SHP77 treated with DMSO at 0.1 percent for 48 hours (cell line): ENCODE measurements at regions not wholly inside any gene's neighbourhood (a gene's known extent, or its start where the extent isn't known, plus 50 kb on each side); places are given as distances from the start of the nearest gene placed in this dataset.
"Not testable (repeated sequence)": the region's sequence is repeated elsewhere in the genome, so short reads cannot be mapped to it uniquely, and the experiment has no call there.

Source experiments
- DNase-seq: peaks from one replicate; lab custom pipeline; 2025; lab: John Stamatoyannopoulos, UW

DNA sequence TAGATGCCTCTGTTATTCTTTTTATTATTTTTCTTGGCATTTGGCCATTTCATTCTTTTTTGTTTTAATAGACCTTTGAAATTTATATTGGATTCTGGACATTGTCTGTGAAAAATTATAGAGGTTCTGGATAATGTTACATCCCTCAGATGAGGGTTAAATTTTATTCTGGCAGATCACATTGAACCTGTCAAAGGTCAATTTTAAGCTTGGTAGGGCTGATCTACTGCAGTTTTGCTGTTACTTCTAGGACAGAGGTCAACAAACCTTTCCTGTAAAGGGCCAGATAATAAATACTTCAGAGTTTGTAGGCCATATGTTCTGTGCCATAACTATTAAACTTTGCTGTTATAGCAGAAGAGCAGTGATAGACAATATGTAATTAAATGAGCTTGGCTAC lies 318.9 kb upstream of the DPPA4 start:
- no peak for DNase-seq

DNA sequence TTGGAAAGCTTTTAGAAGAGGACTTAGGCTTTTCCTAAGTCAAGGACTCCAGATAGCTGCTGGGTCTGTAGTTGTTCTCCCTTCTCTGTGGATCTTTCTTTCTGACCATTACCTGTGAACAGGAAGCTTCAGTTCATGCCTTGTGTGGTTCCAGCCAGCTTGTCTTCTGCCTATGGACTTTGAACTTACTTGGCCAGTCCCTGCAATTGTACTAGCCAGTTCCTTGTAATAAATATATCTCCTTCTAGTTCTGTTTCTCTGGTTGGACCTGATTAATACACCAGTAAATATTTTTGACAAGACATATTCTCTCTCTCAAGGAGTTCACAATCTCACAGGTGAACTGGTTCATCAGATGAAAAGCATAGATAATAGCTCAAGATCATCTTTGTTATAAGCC lies 341.3 kb upstream of the DPPA4 start:
- DNase-seq, result no peak

DNA sequence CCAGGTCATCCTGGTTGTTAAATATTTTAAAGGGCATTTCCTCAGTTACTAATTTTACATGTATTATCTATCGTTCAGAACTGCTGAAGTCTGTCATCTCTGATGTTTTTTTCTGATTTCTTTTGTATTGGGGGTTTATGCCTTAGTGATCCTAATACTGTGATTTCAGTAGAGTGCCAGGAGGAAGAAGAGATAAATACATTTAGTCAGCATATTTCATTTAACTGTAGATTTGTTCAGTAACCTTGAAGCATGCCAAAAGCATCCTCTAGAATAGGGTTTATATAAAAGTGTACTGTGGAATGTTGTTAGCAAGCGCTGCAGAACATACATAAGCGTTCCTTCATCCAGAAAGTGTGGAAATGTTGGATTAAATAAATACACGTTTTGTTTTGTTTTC lies 342.3 kb upstream of the DPPA4 start:
- no peak for DNase-seq

DNA sequence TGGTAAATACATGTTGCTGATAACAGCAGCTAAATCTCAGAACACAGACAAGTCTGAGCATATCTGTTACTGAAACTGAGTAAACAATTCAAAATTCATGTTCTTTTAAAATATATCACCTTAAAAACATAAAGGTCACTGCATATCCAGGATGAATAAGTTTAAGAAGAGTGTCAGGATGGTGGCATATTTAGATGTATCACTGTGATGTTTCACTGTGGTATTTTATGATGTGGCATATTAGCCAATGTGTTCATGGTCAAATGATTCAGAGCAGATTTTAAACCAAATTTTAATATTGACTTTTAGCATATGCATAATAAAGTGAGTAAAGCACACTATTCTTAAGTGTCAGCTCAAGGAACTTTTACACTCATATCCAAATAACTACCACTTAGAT lies 346.4 kb upstream of the DPPA4 start:
- DNase-seq, result no peak

DNA sequence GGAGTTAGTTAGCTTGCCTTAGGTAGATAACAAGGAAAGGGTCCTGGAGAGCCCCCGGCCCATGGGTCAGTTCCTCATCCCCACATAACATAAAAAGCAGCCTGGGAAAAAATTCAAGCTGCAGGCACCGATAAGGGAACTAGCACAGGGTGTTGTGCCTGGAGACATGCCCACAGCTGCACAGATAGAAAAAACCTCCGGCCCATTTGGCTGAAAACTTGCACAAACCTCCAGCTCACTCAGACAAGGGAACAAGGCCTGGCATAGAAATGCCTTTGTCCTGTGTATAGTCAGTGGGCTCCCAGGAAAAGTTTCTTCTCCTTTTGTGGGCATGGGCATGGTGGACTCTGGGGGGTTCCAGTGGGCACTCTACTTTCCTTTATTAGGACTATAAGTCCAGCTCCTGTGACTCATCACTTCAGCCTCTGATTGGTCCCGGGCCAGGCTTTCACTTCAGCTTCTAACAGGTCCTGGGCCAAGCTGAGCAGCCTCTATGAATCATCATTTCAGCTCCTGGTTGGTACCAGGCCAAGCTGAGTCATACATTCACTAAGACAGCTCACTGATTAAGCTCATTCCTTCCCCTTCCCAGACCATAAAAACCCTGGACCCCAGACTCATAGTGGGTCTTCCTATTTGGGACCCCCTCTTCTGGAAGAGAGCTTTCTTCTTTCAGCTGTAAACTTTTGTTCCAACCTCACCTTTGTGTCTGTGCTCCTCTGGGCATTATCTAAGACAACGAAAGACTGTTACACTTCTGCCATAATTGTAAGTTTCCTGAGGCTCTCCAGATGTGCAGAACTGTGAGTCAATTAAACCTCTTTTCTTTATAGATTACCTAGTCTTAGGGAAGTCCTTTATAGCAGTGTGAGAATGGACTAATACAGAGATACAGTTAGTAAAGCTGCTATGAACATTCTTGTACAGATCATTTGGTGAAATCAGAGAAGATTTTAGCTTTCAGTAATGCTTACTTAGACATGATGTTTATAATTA lies 348.0 kb upstream of the DPPA4 start:
- no peak for DNase-seq

DNA sequence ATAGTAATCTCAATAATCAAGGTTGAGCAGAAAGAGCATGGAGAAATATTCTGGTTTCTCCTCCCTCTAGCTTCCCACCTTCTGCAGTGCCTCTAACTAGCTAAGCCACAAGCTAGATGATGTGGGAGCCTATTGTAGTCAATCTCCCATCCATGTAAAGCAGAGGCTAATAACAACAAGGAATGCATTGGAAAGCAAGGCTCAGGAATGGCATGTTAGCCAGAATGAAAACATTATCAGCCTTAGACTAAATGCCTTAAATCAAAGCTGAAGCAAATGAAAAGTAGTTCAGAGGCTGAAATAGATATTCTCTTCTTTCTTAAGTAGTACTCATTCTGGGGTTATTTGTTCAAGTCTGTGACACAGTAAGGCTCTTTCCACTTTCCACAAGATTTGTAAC lies 350.3 kb upstream of the DPPA4 start:
- no peak for DNase-seq

DNA sequence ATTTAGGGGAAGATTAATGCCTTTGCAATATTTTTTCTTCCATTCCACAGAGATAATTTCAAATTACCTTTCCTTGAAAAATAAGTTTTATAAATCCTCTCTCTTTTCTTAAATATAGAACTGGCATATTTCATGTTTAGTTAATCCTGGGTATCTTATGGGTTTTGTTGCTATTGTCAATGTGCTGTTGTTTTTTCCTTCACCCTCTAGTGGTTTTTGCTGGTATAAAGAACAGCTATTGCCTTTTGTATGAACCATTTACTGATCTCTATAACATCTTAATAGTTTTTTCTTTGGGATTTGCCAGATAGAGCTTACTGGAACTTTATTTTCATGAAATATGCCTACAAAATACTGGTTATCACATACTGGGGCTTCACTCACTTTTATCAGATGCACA lies 359.6 kb upstream of the DPPA4 start:
- no peak for DNase-seq

DNA sequence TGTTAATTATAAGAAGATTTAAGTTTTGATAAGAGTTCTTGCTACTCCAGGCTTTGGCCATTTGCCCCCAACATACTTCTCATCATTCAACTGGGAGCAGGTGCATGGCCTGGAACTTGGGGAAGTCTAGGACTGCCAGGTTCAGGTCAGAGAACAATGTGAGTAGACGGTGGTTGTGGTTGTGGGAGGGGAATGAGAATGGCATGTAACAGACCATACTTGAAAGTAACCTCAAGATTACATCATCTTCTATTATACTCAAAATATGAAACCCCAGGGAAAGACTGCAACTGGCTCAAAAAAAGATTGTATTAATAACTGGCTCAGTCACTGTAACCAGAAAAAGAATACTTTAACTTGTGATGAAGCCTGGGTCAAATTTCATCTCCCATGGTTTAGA lies 364.9 kb upstream of the DPPA4 start:
- DNase-seq, result no peak

DNA sequence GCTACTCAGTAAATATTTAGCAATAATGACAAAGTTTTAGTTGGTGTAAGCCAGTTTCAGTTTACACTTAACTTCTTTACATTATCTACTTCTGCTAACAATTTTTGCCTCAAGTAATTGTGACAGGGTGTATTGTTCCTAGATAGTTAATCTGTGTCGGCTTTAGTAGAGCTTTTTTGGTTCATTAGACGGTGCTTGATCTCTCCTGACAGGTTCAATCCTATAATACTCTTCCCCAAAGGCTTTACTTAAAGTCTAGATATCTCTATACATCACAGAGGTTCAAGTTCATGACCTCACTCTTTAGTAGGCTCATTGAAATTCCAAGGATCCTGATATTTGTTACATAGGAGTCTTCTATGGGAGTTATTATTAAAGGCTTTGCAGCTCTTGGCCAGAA lies 365.6 kb upstream of the DPPA4 start:
- no peak for DNase-seq

DNA sequence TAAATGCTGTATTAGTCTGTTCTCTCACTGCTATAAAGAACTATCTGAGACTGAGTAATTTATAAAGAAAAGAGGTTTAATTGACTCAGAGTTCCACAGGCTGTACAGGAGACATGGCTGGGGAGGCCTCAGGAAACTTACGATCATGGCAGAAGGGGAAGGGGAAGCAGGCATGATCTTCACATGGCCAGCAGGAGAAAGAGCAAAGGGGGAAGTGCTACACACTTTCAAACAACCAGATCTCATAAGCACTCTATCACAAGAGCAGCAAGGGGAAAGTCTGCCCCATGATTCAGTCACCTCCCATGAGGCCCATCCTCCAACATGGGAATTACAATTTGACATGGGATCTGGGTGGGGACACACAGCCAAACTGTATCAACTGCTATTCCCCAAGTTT lies 367.8 kb upstream of the DPPA4 start:
- DNase-seq, result not testable (repeated sequence)

DNA sequence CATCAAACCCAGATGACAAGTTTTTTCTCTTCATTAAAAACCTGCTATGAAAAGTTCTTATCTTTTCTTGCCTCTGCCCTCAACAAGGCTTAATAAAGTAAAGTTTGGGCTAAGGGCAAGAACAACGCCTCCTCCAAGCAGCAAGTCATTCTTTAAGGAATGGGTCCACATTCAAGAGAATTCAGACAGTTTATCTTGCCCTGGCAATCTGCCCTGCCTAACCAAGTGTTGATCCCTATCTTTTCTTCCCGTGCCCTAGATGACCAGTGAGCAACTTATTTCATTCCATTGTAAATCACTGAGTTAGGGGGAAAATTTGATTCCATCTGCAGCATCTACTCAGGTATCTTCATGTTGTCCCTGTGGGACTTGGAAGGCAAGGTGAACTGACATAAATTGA lies 370.3 kb upstream of the DPPA4 start:
- no peak for DNase-seq

DNA sequence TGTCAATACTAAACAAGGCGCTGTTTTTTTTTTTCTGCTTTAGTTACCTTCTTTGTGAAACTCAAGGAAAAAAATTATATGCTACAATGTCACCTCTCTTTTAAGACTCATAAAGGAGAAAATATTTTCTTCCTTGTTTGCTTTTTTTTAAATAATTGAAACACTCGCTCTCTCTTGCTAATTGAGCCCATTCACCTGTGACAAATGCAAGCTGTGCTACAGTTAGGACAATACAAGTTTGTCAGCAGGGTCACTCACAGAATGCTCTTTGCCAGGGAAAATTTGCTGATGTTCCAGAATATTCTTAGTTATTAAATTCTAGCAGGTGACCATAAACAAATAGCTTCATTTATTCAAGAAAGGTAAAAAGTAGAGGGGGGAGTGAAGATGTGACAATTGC lies 375.9 kb upstream of the DPPA4 start:
- no peak for DNase-seq

DNA sequence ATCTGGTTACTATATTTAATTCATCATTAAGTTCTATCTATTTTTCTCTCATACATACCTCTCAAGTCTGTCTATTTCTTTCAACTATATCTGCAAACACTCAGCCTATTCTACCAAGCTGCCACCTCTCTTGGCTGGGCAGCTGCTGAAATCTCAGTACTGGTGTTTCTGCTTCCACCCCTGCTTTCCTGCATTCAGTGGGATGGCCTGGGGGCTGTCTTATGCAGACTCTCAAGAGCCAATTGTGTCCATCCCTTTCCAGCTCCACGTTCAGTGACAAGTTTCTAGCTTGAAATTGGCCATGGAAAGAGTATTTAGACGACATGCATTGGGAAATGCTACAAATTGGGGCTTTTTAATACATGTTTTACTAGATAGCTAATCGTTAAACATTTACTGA lies 378.4 kb upstream of the DPPA4 start:
- no peak for DNase-seq

DNA sequence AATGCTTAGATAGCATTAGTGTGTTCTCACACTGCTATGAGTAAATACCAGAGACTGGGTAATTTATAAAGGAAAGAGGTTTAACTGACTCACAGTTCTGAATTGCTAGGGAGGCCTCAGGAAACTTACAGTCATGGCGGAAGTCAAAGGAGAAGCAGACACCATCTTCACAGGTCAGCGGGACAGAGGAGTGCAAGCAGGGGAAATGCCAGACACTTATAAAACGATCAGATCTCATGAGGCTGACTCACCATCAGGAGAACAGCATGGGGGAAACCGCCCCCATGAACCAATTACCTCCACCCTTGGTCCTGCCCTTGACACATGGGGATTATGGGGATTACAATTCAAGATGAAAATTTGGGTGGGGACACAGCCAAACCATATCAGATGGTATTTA lies 381.5 kb upstream of the DPPA4 start:
- DNase-seq, result no peak

DNA sequence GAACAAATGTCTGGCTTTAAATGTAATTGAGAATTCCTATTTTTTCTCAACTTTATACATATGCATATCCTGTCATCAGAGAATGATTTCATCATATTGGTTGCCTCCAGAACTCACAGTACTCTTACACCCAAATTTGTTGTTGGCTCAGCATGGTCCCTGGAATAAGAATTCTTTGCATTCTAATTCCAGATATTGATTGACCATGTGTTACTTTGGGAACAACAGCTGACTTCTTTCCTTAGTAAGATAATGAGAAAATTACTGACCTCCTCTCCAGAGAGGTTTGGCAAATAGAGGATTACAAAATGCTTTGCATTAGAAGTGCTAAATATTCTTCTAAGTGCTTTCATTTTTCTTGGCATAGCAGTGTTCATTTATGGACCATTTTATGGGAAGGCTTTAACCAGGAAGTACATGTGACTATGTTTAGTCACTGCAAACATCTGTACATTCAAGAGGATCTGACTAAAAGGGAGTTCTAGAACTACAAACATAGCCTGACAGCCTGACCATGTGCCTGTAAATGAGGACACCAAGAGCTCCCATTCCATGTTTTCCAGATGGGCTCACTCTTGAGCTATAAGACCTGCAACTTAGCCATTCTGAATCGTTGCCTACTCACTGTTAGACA lies 391.6 kb upstream of the DPPA4 start:
- DNase-seq, result no peak

DNA sequence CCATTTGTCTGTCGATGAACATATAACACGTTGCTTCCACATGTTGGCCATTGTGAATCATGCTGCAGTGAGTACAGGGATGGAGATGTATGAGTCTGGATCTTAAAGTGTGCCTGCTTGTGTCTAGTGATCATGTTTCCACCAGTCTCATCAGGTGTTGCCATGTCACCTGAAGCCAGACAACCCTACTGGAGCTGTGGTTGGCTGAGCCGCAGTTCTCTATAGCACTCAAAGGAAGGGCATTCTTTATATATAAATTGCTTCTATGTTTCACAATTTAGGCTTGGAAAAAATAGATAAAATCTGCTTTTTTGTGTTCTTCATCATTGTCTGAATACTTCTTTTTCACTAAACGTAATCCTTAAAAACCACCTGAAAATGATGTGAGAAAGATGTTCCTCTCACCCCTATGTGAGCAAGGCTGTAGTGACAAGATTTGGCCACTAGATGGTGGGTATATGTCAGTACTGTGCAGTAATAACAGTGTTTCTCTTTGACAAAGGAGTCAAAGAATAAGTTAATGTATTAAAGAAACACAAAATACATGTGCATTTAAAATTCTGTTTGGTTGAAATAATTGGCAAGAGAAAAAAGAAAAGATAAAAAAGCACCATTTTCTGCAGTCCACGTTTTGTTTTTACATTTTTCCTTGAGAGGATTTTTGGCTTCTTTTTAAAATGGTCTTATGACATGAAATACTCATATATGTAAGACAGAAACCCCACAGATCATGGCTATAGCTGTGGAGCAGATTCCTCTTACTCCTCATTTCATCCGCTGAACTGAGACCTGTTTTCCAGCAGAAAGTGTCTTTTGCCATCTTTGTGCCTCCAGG lies 394.5 kb upstream of the DPPA4 start:
- peak; percentile 25 for DNase-seq

DNA sequence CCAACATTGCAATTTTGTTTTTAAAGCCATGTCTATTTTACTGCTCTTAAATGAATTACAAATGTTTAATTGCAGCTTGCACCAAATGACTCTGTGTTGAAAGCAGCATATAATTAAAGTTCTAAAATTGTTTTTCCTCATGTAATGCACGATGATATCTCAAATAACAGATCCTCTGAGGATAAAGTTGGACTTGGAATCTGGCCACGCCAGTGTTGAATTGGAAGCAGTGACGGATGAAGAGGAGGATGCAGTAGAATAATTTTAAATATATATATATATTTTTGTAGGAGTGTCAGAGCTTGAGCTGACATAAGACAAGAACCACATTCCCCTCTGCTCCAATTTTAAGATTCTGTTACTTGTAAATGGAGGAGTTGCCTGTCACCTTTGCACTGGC lies 406.6 kb upstream of the DPPA4 start:
- no peak for DNase-seq

DNA sequence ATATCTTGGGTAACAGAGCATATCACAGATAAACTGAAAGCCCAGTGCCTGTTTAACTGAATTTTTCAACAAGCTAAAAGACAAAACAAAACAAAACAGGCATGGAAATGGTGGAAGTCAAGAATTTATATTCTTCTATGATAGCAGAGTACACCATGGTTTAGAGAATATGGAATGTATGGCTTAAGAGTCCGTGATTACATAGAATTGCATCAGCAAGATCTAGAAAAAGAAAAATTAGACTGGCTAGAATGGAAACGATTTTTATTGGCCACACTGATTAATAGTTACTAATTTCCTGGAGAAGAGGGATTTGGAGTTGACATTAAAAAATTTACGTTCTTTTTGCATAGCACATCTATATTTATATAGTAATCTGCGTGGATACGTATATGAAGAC lies 435.2 kb upstream of the DPPA4 start:
- no peak for DNase-seq

DNA sequence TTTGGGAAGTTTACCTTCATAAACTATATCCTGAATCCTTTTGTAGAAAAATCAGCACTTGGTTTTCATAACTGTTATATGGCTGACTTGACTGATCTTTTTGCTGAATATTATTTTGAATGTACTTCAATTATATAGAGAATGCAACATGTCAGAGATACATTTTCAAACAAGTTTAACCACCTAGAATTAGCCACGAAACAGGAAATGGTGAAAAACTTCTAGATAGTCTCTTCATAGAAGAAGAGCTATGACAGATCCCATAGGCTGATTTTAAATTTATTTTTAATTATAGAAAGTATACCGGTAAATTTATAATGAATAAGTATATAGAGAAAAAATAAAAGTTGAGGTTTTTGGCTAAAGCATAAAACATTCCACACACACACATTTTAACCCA lies 436.8 kb upstream of the DPPA4 start:
- no peak for DNase-seq

DNA sequence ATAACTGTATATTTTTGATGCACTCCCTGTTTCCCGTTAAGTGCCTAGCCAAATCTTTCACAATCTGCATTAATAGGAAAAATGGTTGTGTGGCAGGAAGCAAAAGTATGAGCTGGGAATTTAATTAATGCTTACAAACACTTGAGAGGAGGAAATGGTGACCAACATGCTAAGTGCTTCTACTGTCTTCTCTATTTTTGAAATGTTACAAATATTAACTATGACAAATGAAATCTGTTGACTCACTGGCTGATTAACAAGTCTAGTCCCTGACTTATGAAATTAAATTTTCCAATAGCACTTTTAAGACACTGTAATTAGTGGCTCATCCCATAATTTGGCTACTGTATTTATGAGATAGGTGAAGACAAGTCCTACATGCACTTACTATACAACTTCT lies 446.9 kb upstream of the DPPA4 start:
- no peak for DNase-seq

DNA sequence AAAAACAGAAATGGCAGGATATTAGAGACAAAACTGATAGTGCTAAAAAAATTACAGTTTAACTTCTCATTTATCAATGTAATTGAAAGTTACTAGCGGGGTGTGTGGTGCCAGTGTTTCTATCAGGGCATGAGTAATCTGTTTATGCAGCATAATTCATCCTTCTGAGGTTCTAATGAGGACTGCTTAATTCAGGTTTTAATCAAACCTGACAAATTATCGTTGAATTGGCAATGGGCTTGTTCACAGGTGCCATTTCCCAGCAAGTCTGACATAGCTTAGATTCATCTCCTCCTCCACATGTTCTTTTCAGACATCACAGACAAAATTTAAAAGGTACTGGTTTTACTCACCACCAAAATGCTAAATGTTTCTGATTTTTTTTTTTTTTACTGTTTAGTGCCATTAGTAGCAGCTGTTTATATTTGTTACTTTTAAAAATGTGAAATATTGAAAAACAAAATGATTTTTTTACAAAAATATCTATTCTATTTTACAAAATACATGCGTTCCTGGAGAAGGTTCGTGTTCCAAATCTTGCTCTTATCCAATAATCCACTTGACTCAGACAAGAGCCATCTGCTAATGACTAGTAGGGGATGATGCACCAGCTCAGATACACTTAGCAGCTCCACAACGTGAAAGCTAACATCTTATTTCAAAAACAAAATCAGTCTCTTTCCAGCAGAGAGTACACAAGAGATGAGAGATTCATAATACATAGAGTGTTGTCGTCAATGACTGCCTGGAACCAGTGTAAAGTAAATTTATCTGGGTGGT lies 447.7 kb upstream of the DPPA4 start:
- no peak for DNase-seq

DNA sequence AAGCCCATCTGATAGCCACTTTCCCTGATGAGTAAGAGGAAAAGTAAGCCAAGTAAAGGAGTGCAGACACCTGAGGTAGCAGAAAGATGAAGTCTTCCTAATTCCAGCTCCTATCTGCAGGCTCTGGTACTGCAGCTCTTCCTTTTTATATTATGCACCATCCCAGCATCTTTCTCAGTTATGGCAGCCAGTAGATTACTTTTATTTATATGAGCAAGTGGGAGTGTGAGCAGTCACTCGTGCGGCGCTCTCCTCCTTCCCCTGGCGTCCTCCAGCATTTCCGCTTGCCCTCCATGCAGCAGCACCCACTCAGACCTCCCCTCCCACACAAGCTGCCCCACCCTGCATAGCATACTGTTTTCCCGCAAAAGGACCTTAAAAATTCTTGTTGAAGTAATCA lies 465.9 kb upstream of the DPPA4 start:
- DNase-seq, result no peak
